Skeletal muscle cell (primary cell): ENCODE measurements at regions not wholly inside any gene's neighbourhood (a gene's known extent, or its start where the extent isn't known, plus 50 kb on each side); places are given as distances from the start of the nearest gene placed in this dataset.

Experiments
- DNase-seq: peaks from one replicate; pipeline ENCODE4 v3.0.0-alpha.2; 2010; ENCODE audit warnings: low read depth
- H3K4me3 ChIP-seq: 2 replicates; pipeline ENCODE4 v1.5.1; 2011; ENCODE audit warnings: low read depth, mild to moderate bottlenecking, control low read depth, low read length, moderate library complexity

DNA sequence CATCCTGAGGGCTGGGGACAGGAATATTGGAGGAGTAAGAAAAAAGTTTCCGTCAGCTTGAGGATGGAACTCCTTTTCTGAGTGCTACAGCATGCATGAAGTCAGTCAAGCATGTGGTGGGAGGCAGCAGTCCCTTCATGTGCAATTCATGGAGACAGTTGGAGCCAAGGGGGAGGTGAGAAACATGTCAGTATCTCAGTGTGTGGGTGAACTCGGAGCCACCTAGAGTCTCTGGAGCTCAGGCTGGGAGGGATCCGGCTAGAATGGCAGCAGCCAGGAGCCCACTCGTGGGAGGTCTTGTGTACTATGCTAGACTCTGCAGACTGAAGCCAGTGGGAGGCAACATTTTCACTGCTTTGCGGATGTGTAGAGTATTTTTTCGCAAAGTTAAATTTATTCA, 60.3 kb downstream of the AVPR1A start:
- no peak overlapping the region for H3K4me3 ChIP-seq
- no peak for DNase-seq

DNA sequence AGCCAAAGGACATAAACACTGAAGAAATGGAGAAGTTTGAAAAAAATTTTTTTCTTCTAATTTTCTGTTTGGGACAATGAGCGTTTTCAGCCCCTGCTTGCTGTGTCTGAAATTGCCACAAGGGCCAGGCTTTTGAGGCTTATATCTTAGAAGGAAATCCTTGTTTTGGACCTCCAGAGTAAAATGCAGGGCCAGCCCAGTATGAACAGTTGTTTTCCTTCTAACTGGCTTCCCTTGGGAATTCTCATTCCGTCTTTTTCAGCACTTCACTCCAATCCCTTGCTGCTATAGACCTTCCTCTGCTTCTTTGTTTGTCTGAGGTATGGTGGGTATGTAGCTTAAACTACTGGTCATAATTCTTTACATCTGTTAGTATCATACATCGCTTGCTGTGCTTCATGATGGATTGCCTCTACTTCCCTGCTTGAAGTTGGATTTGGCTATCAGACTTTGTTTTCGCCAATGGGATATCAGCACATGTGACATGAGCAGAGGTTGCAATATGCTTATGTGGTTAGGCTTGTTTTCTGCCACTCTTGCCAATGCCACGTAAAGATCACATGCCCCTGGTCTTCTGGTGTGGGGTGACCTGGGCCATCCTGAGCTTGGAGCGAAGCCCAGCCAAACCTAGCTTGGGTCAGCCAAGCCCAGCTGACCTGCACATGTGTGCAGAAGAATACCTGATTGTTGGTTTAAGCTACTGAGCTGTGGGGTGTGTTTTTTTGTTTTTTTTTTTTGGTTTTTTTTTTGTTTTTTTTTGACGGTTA, 64.7 kb downstream of the AVPR1A start:
- no peak overlapping the region for H3K4me3 ChIP-seq
- DNase-seq: no peak

DNA sequence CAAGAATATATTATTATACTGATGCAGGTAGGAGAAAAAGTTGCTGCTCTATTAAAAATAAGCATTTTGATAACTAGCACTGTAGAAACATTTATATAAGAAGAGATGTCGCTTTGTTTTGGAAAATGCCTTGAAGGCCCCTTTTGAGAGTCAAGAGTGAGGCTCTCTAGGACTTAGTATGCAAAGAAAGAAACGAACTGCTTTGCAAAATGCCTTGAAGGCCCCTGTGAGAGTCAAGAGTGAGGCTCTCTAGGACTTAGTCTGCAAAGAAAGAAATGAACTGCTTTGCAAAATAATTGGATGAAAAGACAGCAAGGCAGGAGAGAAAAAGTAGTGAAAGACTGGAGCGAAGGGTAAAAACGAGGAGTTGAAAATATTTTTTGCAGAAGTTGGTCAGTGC, 65.9 kb downstream of the AVPR1A start:
- no peak for DNase-seq
- no peak overlapping the region for H3K4me3 ChIP-seq

DNA sequence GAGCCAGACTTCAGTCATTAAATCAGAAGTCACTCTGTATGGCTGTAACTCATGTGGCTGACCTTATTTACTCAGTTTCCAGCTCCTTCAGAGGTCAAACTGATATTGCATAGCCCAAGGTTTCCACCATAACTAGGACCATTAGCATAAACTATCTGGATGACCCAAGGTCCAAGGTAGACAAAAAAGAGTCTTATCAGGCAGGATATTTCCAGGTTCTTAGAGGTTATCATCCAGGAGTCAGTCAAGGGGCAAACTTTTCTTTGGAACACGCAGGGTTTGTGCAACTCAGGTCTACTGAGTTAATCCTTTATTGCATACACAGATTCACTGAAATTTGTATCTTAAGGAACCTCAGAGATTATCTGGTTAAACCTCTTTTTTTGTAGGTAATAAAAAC, 66.5 kb downstream of the AVPR1A start:
- no peak overlapping the region for H3K4me3 ChIP-seq
- DNase-seq: no peak

DNA sequence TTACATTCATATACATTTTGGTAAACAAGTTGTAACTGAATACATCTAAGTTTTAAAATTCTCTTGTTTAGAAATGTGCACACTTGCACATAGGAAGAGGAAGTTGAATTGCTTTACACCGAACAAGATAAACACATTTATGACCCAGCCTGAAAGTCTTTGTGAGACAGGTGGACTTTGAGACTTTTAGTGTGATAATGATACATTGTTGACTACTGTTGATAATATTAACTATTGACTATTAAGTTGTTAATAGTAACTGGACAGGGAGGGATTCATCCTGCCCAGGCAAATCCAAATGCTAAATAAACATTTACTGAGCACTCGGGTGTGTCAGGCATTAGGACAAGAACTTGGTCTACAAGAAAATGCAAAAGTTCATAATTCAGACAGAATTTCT, 68.0 kb downstream of the AVPR1A start:
- DNase-seq: no peak
- no peak overlapping the region for H3K4me3 ChIP-seq

DNA sequence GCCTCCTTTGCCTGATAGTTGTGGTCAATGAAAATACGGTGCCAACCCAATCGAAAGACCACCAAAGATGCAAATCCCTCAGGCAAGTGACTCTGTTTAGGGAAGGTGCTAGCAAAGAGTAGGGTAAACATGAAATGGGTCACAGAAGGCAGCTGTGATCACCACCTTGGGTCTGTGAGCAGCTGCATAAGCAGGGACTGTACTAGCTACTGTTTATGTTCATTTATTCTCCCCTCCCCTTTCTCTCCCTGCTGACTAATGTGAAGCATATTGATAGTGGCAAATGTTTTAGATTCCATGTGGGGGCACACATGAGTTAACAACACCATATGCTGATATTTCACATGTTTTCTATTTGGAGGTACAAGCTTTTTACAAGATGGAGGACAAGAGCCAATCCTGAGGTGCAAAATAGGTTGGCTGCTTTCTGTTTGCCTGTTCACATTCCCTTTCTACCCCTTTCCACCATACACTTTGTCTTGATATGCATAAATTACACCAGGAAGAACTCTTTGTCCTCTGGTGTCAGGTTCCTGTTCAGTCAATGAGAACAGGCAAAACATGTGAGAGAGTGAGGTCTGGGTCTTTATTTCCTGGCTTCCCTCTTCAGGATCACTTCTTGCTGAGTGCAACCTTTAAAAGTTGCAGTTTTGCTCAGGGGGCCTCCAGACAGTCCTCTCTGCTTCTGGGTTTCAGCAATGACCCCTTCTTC, 71.1 kb downstream of the AVPR1A start:
- no peak overlapping the region for H3K4me3 ChIP-seq
- no peak for DNase-seq

DNA sequence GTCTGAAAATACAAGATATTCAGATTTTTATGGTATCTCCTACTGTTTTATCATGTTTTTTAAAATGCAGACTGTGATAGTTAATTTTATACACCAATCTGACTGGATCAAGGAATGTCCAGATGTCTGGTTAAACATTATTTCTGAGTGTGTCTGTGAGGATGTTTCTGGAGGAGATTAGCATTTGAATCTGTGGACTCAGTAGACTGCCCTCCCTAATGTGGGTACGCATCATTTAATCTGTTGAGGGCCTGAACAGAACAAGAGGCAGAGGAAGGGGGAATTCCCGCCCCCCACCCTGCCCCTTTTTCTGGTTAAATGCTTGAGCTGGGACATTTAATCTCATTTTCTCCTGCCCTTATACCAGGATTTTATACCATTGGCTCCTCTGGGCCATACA, 72.1 kb downstream of the AVPR1A start:
- DNase-seq: no peak
- H3K4me3 ChIP-seq: no peak overlapping the region

DNA sequence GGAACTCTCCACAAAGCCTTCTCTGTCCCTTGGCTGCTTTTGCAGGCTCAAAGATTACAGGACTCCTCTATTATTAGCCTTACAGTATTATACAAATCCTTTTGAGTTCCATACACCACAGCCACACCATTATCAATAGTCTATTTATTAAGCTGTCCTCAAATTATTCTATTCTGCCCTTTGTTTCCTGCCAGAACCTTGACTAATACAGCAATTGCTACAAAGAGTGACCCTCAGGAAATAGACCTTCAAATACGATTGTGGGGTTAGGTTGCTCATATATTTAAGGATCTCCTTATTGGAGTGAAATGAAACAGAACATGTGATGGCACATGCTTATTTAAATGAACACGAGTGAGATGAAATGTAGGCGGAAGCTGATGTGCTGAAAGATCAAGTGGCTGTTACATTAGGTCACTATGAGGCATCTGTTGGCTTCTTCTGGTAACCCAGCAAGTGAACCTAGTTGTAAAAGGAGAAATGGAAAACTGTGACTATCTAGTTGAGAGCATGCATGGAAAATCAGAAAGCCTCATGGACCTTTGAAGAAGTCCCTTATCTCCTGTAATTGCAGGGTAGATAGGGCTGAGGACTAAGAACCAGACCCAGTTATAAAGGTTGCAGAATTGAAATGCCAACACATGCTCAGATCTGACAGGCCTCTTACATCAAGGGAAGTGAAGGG, 75.5 kb downstream of the AVPR1A start:
- no peak overlapping the region for H3K4me3 ChIP-seq
- DNase-seq: no peak

DNA sequence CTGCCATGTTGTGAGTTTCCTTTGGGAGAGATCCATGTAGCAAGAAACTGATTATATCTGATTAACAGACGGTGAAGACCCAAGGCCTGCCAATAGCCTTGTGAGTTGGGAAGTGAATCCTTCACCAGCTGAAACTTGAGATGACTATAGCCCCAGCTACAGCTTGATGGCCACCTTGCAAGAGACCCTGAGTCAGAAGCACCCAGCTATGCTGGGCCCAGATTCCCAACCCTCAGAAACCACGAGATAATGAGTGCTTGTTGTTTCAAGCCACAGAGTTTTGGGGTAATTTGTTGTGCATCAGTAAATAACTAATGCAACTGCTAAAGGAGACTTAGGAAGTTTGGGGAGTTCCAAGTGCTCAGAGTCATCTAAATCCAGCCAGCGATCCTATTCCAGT, 80.3 kb downstream of the AVPR1A start:
- no peak for DNase-seq
- H3K4me3 ChIP-seq: no peak overlapping the region

DNA sequence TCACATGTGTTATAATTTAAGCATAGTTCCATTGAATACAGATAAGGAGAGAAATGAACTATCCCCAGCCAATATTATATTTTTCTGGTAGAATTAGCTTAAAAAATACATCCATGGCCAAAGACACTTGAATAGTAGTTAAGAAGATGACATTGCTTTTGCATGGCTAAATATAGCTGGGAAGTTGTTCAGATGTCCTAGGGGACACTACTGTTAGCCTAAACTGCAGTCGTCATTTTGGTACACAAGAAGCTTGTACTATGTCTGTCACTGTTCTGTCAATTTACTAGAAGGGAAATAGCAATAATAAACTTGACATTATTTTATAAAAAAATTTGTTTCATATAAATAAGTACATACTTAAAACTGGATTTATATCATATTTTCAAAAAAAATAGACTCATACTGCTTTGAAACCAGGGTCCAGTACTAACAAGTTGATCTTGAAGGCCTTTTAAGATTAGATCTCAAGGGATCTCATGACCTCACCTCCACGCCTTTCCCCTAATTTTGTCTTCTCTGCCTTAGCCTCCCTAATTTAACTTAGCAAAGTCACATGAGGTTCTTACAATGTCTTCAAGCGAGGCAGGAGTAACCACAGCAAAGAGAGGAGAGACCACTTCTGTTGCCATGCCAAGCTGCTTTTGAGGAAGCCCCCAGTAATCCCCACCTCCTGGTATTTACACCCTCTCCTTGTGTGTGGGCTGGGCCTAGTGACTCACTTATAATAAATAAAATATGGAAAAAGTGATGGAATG, 81.0 kb downstream of the AVPR1A start:
- H3K4me3 ChIP-seq: no peak overlapping the region
- DNase-seq: no peak

DNA sequence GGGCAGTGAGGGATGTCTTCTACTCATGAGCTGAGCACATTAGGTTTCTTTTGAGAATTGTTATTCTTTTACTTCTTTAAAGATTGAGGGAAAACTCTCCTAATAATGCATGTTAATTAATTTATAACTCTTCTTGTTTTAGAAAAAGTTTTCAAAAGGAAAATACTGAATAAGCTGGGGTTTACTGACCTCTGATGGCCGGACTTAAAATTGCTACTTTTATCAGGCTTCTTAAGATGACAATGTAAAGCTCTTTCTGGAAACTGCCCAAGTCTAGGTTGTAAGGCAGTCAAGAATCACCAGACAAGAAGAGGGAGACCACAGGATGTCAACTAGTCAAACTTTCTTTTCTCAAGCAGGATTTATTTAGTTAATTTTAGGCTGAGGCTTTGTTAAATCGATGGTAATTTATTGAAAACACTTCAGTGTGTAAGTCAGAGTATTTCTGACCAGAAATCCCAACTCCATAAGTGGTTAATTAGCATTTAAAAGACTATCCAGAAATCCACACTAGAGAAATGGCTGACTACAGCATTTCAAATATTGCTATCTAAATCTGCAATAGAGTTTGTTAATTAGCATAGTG, 82.1 kb downstream of the AVPR1A start:
- peak; percentile 45 for DNase-seq
- H3K4me3 ChIP-seq: no peak overlapping the region

DNA sequence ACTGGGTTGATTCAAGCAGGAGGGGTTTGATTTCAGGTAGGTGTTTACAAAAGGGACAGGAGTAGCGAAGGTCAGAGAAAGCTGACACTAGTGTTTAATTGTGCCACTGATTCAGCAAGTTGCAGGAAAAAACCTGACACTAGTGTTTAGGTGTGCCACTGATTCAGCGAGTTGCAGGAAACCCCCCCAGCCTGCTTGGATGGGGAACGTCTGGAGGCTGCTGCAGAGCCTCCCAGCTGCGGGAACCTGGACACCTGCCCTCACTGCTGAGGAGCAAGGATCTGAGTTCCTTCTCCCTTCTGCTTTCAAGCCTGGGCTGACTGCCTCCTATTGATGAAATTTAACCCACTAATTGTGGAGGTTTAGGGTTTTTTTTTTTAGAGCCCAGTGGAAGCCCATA, 84.2 kb downstream of the AVPR1A start:
- no peak overlapping the region for H3K4me3 ChIP-seq
- DNase-seq: no peak

DNA sequence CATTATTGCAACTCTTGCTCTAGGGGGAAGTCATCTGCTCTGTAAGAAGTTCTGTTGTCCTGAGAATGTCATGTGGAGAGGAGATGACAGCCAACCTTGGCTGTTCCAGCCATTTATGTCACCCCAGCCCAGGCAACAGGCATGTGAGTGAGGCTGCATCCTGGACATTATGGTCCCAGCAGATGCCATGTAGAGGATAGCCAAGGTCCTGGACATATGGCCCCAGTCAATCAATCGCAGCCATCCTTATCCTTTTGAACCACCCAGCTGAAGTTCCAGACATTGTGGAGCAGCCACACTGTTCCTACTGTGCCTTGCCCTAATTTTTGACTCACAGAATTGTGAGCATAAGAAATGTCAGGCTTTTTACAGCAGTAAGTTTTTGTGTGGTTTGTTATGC, 84.9 kb downstream of the AVPR1A start:
- H3K4me3 ChIP-seq: no peak overlapping the region
- no peak for DNase-seq

DNA sequence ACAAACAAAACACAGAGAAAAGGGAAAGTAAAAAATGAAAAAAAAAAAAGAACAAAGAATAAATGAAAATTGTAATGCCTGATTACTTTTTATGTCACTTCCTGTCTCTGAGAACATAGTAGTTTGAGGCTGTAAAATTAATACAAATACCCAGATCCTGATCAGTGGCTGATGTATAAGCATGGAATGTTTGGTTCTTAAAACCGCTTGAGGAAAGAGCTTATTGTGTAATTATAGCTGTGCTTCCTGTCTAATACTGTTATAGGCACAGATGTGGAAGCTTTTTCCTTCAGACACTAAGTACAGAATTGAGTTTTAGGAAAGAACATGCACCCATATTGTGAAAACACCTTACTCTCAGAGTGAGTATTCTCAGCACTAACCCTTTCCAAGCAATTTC, 86.9 kb downstream of the AVPR1A start:
- DNase-seq: no peak
- no peak overlapping the region for H3K4me3 ChIP-seq

DNA sequence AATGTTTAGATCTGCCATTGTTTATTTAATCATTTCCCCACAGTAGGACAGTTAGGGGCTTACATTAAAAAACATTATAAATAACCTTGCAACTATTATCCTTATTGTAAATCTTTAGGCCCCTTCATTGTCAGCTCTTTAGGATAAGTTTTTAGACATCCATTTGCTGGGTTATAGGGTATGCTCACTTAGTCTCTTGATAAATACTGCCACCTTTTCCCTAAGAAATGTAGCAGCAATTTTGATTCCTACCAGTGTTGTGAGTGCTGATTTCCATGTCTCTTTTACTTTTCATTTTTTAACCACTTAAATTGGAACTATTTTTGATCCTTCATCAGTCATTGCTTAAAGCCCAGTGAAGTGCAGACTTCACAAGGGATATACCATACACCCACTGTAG, 94.4 kb downstream of the AVPR1A start:
- DNase-seq: no peak
- H3K4me3 ChIP-seq: no peak overlapping the region

DNA sequence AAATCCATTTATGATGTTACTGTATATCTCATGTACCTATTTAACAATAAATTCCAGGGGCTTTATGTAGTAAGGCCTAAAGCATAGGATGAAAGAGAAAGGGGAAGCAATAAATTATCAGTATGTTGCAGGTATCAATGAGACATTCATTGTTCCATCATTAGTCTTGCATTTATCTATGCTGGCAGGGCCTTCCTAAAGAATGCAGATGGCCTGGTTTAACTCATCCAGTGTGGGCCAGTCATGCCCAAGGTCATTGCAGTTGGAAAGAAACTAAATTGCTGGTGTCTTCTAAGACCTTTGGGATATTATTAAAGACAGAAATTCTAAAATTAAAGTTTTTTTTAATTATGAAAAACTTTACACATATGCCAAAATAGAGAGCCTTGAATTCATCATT, 98.3 kb downstream of the AVPR1A start:
- no peak overlapping the region for H3K4me3 ChIP-seq
- no peak for DNase-seq

DNA sequence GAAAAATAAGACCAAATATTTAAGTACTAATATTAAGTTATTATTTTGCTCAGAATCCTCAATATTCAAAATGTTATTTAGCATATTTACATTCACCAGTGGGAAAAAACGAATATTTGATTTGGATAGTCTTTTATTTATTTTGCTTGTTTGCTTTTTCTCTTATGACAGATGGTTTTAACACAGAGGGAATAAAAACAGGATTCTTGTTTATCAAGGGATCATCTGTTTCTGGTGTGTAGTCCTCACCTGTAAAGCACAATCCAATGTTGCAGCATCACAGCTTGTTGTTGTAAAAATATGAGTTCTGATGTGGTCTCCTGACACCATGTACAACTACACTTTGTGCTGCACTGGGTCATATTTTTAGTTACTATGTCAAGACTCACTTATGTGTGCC, 103.9 kb downstream of the AVPR1A start:
- H3K4me3 ChIP-seq: no peak overlapping the region
- DNase-seq: no peak

DNA sequence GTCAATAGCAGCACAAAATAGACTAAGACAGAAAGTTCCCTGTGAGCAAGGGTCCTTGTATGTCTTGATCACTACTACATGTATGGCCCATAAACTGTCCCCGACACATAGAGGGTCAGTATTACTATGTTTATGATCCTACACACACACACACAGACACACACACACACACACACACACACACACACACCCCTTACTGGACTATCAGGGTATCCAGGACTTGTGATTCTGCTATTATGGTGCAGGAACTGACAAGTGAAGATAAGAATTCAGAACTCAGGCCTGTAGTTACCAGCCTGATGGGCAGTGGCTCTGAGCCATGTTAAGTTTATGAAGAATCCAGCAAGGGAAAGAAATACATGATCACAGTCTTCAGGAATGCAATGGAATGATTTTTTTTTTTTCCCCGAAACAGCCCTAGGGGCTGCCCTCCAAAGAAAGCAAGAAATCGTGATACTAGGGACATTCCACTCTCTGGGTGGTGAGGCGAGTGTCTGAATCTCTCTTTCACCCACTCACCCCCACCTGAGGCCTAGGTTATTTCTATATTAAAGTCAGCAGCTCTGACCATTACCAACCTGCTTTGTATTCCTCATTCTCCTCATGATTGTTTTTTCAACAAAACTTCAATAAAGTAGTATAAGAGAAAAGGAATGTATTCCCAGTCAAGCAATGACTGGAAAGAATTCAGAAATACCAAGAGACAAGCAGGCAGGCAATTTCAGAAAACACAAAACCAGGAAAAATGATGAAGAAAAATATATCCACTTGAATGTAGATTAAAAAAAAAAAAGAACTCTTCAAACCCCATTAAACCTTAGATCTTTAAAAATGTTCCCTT, 105.8 kb downstream of the AVPR1A start:
- no peak for DNase-seq
- H3K4me3 ChIP-seq: no peak overlapping the region

DNA sequence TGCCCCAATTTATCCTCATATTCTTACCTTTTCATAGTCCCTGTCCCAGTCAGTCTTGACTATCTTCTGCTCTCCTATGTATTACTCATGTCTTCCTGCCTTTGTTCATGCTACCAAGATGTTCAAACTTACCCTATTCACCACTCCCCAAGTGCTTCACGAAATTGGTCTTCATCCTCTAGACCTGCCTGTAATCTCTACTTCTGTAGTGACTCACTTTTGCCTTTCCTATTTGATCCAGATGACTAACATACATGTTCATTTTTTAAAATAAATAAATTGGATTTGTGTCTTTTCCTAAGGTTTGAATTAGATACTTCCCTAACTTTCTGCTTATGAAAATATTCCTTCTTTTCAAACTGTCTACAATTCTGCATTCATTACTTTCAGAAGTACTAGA, 107.7 kb upstream of the PPM1H start:
- DNase-seq: no peak
- no peak overlapping the region for H3K4me3 ChIP-seq
